ENCODE measurements at regions not wholly inside any gene's neighbourhood (a gene's known extent, or its start where the extent isn't known, plus 50 kb on each side); places are given as distances from the start of the nearest gene placed in this dataset.

GRCh38 chr20:11849976-11850670 lies 67.6 kb upstream of the BTBD3 start:
- Histone ChIP-seq H3K4me3 (ENCODE audit: low read length) (no peak overlapping the region), H3K9me3 (replicated peaks; ENCODE audit: insufficient read depth, low read length) (no peaks in the 10 kb centered on the region), H3K9ac (ENCODE audit: low read length) (no peak overlapping the region), H3K79me2 (ENCODE audit: low read length) (no peaks in the 10 kb centered on the region), H3K27me3 (replicated peaks; ENCODE audit: insufficient read depth, low read length) (no peaks in the 10 kb centered on the region), H4K20me1 (ENCODE audit: insufficient read depth, low read length) (no peaks in the 10 kb centered on the region), H3K9me2 (replicated peaks; ENCODE audit: insufficient read depth, low read length) (no peaks in the 10 kb centered on the region), H3F3A (ENCODE audit: insufficient read depth, low read length) (no peaks in the 10 kb centered on the region), H2AFZ (ENCODE audit: low read length) (no peak overlapping the region), H3K4me1 (ENCODE audit: low read length) (no peaks in the 10 kb centered on the region), H3K36me3 (replicated peaks; ENCODE audit: insufficient read depth, low read length) (no peaks in the 10 kb centered on the region), H3K27ac (ENCODE audit: low read length) (no peak overlapping the region), H3K4me2 (ENCODE audit: low read depth, low read length) (no peak overlapping the region)
- TF ChIP-seq EZH2 (optimal IDR thresholded peaks at IDR 0.05; ENCODE audit: low read depth, low read length) (no peak), CTCF (IDR thresholded peaks at IDR 0.05; ENCODE audit: low read length) (no peak), EZH2phosphoT487 (IDR thresholded peaks at IDR 0.05; ENCODE audit: low read length) (no peak)
- no peak for DNase-seq

GRCh38 chr20:11850901-11851300 lies 66.8 kb upstream of the BTBD3 start:
- no peak for TF ChIP-seq EZH2 (optimal IDR thresholded peaks at IDR 0.05; ENCODE audit: low read depth, low read length)
- TF ChIP-seq CTCF (IDR thresholded peaks at IDR 0.05; ENCODE audit: low read length) = no peak
- TF ChIP-seq EZH2phosphoT487 (IDR thresholded peaks at IDR 0.05; ENCODE audit: low read length) = no peak
- DNase-seq = no peak
- no peak overlapping the region for H3K27ac ChIP-seq (ENCODE audit: low read length)
- H3F3A ChIP-seq (ENCODE audit: insufficient read depth, low read length) = no peaks in the 10 kb centered on the region
- no peaks in the 10 kb centered on the region for H3K9me2 ChIP-seq (replicated peaks; ENCODE audit: insufficient read depth, low read length)
- no peak overlapping the region for H2AFZ ChIP-seq (ENCODE audit: low read length)
- no peak overlapping the region for H3K4me3 ChIP-seq (ENCODE audit: low read length)
- no peaks in the 10 kb centered on the region for H3K4me1 ChIP-seq (ENCODE audit: low read length)
- no peaks in the 10 kb centered on the region for H3K27me3 ChIP-seq (replicated peaks; ENCODE audit: insufficient read depth, low read length)
- H3K9me3 ChIP-seq (replicated peaks; ENCODE audit: insufficient read depth, low read length) = no peaks in the 10 kb centered on the region
- no peaks in the 10 kb centered on the region for H3K36me3 ChIP-seq (replicated peaks; ENCODE audit: insufficient read depth, low read length)
- no peaks in the 10 kb centered on the region for H4K20me1 ChIP-seq (ENCODE audit: insufficient read depth, low read length)
- H3K9ac ChIP-seq (ENCODE audit: low read length) = no peak overlapping the region
- no peak overlapping the region for H3K4me2 ChIP-seq (ENCODE audit: low read depth, low read length)
- no peaks in the 10 kb centered on the region for H3K79me2 ChIP-seq (ENCODE audit: low read length)

- DNase-seq = no peak
- TF ChIP-seq EZH2phosphoT487 (IDR thresholded peaks at IDR 0.05; ENCODE audit: low read length) = no peak
- no peaks in the 10 kb centered on the region for H3K9me2 ChIP-seq (replicated peaks; ENCODE audit: insufficient read depth, low read length)
These were observed 66.0 kb upstream of the BTBD3 start for GRCh38 chr20:11851646-11852045.

GRCh38 chr20:11852189-11852588 lies 65.5 kb upstream of the BTBD3 start:
- Histone ChIP-seq H3K9me3 (replicated peaks; ENCODE audit: insufficient read depth, low read length) (no peaks in the 10 kb centered on the region), H3K27ac (ENCODE audit: low read length) (no peak overlapping the region), H3F3A (ENCODE audit: insufficient read depth, low read length) (no peaks in the 10 kb centered on the region), H3K4me1 (ENCODE audit: low read length) (no peaks in the 10 kb centered on the region), H3K9ac (ENCODE audit: low read length) (no peak overlapping the region), H3K4me2 (ENCODE audit: low read depth, low read length) (no peak overlapping the region), H3K36me3 (replicated peaks; ENCODE audit: insufficient read depth, low read length) (no peaks in the 10 kb centered on the region), H3K4me3 (ENCODE audit: low read length) (no peak overlapping the region), H2AFZ (ENCODE audit: low read length) (no peak overlapping the region), H3K79me2 (ENCODE audit: low read length) (no peaks in the 10 kb centered on the region), H3K27me3 (replicated peaks; ENCODE audit: insufficient read depth, low read length) (no peaks in the 10 kb centered on the region), H4K20me1 (ENCODE audit: insufficient read depth, low read length) (no peaks in the 10 kb centered on the region), H3K9me2 (replicated peaks; ENCODE audit: insufficient read depth, low read length) (no peaks in the 10 kb centered on the region)
- TF ChIP-seq EZH2 (optimal IDR thresholded peaks at IDR 0.05; ENCODE audit: low read depth, low read length) (no peak), CTCF (IDR thresholded peaks at IDR 0.05; ENCODE audit: low read length) (no peak), EZH2phosphoT487 (IDR thresholded peaks at IDR 0.05; ENCODE audit: low read length) (no peak)
- no peak for DNase-seq

More at GRCh38 chr20:11851646-11852045, 66.0 kb upstream of the BTBD3 start:
- H3K36me3 ChIP-seq (replicated peaks; ENCODE audit: insufficient read depth, low read length) = no peaks in the 10 kb centered on the region
- no peak overlapping the region for H3K4me2 ChIP-seq (ENCODE audit: low read depth, low read length)
- H3K4me1 ChIP-seq (ENCODE audit: low read length) = no peaks in the 10 kb centered on the region
- H3K9me3 ChIP-seq (replicated peaks; ENCODE audit: insufficient read depth, low read length) = no peaks in the 10 kb centered on the region
- no peaks in the 10 kb centered on the region for H3K27me3 ChIP-seq (replicated peaks; ENCODE audit: insufficient read depth, low read length)
- H3F3A ChIP-seq (ENCODE audit: insufficient read depth, low read length) = no peaks in the 10 kb centered on the region
- no peaks in the 10 kb centered on the region for H4K20me1 ChIP-seq (ENCODE audit: insufficient read depth, low read length)
- no peak overlapping the region for H2AFZ ChIP-seq (ENCODE audit: low read length)
- no peak overlapping the region for H3K9ac ChIP-seq (ENCODE audit: low read length)
- no peak overlapping the region for H3K27ac ChIP-seq (ENCODE audit: low read length)
- no peaks in the 10 kb centered on the region for H3K79me2 ChIP-seq (ENCODE audit: low read length)
- H3K4me3 ChIP-seq (ENCODE audit: low read length) = no peak overlapping the region
